RWPE1 (cell line): ENCODE measurements at regions not wholly inside any gene's neighbourhood (a gene's known extent, or its start where the extent isn't known, plus 50 kb on each side); places are given as distances from the start of the nearest gene placed in this dataset.

ENCODE experiments used
- CTCF ChIA-PET: fragments of 350-600 bp; sonication (Branson Sonifier 250); formaldehyde crosslinking; extraction: SDS; loops from one replicate; lab custom pipeline; 2021; lab: Yijun Ruan, JAX
- POLR2A ChIA-PET: fragments of 400-600 bp; formaldehyde crosslinking; extraction: SDS; loops from one replicate; lab custom pipeline; 2020; ENCODE audit warnings: antibody characterized with exemption; ENCODE audit not compliant: low non-redundant PET; lab: Yijun Ruan, JAX
- DNase-seq: peaks from one replicate; pipeline ENCODE4 v3.0.0; 2012; ENCODE audit warnings: low spot score
- H3K27ac ChIP-seq: fragments of 450-650 bp; 2 replicates; pipeline ENCODE4 v1.5.1; 2017
- TF ChIP-seq, protein P1 (sequence below): fragments of 450-650 bp; conservative IDR thresholded peaks from 2 replicates; pipeline ENCODE4 v1.5.1; 2017; ENCODE audit warnings: low read depth, mild to moderate bottlenecking

DNA sequence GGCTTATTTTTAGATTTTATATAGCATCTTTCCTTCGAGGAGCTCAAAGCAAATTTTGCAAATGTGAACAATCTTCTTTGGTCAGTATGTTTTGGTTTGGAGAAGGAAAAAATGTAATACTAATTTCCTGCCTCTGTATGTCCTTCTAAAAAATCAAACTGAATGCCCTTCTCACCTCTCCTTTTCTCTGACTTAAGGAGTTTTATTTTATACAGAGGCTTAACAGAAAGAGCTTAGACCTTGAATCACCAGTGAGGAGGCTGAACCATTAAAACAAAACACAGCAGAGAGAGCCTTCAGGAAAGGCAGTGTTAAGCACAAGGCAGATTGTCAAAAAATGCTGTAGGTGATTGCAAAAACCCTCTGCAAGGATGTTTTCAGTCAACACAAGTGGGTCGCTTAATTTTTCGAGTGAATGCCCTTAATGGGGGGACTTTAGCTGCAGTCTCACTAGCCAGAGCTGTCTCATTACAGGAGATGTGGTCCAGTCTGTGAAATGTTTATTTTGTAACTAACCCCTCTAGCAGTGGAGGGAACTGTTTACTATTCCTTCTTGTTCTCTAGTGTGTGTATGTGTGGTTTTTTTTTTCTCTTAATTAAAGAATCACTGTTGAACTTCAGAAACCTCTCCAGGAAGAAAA lies 481.3 kb upstream of the CITED2 start:
- no peak overlapping the region for H3K27ac ChIP-seq
- ChIA-PET POLR2A (no interaction called here), CTCF (no interaction called here)
- TF ChIP-seq, protein P1, sequence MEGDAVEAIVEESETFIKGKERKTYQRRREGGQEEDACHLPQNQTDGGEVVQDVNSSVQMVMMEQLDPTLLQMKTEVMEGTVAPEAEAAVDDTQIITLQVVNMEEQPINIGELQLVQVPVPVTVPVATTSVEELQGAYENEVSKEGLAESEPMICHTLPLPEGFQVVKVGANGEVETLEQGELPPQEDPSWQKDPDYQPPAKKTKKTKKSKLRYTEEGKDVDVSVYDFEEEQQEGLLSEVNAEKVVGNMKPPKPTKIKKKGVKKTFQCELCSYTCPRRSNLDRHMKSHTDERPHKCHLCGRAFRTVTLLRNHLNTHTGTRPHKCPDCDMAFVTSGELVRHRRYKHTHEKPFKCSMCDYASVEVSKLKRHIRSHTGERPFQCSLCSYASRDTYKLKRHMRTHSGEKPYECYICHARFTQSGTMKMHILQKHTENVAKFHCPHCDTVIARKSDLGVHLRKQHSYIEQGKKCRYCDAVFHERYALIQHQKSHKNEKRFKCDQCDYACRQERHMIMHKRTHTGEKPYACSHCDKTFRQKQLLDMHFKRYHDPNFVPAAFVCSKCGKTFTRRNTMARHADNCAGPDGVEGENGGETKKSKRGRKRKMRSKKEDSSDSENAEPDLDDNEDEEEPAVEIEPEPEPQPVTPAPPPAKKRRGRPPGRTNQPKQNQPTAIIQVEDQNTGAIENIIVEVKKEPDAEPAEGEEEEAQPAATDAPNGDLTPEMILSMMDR, result no peak
- DNase-seq, result no peak

DNA sequence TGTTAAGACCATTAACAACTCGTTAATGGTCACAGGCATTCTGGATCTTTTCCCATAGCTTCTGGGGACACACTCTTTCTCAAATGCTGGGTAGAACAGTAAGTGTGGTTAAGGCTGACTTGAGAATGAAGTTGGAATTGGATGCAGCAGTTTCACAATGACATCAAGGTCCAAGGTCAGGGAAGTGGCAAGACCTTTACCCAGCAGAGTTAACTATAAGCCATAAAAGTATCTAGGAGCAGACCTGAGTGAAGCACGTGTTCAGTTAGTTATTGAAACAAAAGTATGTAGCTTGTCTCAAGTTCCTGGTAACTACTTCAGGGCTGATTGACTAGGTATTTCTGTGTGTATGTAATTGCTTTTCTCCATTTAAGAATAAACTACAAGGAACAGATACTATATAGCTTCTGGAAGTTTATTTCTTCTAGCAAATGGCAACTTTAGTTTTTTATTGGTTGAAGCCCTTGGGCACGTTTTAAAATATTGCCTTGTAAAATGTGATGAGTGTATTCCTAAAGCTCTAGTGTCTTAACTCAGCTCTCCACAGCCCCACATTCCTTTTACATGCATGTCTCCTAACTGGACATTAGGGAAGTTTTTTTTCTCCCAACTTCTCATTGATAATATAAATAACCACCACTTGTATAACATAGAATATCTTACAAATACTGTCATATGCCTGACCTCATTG lies 479.0 kb upstream of the CITED2 start:
- ChIA-PET CTCF (interaction anchor here (0.5 to 0.6 kb wide), 3 partner anchors 53 to 1056 kb away, joined by 3 to 4 read pairs (median 3); no protein-coding TSS in a partner anchor), POLR2A (no interaction called here)
- H3K27ac ChIP-seq, result no peak overlapping the region
- no peak for DNase-seq
- TF ChIP-seq, protein P1, result no peak

DNA sequence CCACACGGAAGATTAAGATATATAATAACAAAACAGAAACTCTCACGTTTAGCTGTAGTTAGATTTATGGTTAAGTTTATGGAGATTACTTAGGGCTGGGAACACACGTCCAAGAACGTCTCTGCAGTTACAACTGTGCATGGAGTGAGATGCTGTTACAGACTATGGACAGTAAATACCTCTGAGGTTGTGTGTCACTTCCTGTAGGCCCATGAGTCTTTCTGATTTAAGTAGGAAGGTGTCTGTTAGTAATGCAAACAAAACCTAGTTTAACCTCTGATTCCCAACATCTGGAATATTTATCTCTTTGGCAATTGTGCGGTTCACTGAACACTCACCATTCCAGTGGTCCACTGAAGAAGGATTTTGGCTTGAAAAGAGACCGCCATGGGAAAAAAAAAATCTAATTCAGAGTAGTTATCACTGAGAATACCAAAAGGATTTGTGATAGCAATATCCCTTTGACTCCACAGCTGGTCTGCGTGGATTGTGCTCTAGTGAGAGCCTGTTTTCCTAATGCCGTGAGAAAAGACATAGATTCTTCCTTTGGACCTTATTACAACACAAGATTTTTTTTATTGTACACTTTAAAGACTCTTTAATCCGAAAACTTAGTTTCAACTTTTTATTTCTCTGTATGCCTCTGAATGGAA lies 478.2 kb upstream of the CITED2 start:
- ChIA-PET CTCF (interaction anchor here (0.6 kb wide), 1 partner anchor 1056 kb away, joined by 4 read pairs; no protein-coding TSS in a partner anchor), POLR2A (no interaction called here)
- DNase-seq, result no peak
- TF ChIP-seq, protein P1, result no peak
- no peak overlapping the region for H3K27ac ChIP-seq

DNA sequence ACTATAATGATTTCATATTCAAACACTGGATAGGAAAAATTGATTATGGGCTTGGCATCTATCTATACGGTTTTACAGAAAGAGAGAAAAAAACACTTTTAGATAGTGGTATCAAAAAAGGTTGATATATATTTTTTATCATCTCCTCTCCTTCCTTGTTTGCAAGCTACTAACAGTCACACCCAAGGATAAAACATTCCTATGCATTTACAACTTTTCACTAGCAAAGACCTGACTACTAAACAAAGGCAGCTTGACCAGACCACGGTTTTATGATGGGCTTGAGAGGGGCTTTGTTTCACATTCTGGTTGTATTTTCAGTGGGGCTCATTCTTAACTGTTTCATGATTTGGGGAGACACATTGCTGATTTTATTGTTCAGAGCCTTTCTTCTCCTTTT lies 477.6 kb upstream of the CITED2 start:
- ChIA-PET CTCF (interaction anchor here (0.7 kb wide), 1 partner anchor 90 kb away, joined by 4 read pairs; no protein-coding TSS in a partner anchor), POLR2A (no interaction called here)
- DNase-seq, result no peak
- H3K27ac ChIP-seq, result no peak overlapping the region
- TF ChIP-seq, protein P1, result no peak

DNA sequence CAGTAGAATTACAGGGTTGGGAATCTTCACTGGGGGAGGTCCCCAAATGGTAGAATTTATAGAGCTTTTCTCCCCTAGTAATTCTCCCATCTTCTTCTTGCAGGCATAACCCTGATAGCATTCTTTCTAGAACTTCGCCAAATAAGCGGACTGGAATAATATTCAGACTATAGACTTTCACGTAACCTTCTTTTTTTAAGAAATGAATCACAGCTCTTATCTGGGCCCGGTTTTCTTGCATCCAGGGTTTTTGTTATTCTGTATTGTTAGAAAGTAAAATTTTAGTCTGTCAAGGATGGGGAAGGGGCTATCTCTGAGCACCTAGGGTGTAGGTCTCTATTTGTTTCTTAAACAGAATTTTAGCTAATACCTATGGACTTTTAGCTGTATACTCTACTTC lies 476.8 kb upstream of the CITED2 start:
- POLR2A ChIA-PET, result no interaction called here
- CTCF ChIA-PET, result interaction anchor here (0.6 kb wide), 1 partner anchor 1581 kb away, joined by 3 read pairs; no protein-coding TSS in a partner anchor
- TF ChIP-seq, protein P1, result no peak
- no peak overlapping the region for H3K27ac ChIP-seq
- no peak for DNase-seq

DNA sequence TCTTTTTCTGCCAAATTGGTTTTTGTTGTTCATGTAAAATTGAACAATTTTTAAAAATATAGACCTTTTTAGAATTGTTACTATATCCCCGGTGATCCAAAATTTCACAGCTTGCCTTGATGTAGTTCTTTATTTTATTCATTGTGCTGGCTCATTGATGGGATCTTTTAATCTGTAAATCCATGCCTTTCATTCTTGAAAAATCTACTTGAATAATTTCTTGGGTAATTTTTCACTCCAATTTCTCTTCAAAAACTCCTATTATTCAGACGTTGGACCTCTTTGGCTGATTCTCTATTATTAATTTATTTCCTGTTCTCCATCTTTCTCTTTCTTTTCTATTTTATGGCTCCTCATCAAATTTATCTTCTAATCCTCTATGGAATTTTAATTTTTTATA lies 476.1 kb upstream of the CITED2 start:
- POLR2A ChIA-PET, result no interaction called here
- H3K27ac ChIP-seq, result no peak overlapping the region
- no peak for DNase-seq
- CTCF ChIA-PET, result no interaction called here
- TF ChIP-seq, protein P1, result no peak
